PFSK-1 (cell line): ENCODE measurements at regions not wholly inside any gene's neighbourhood (a gene's known extent, or its start where the extent isn't known, plus 50 kb on each side); places are given as distances from the start of the nearest gene placed in this dataset.

Experiments used
- FOXP2 ChIP-seq: optimal IDR thresholded peaks from 2 replicates; pipeline ENCODE3; 2011; ENCODE audit warnings: borderline replicate concordance, control low read depth, inconsistent platforms; ENCODE audit not compliant: insufficient read depth; ENCODE audit errors: extremely low read length, extremely low read depth
- POLR2AphosphoS5 ChIP-seq: IDR thresholded peaks from 2 replicates; pipeline ENCODE4 v1.6.1; 2012; ENCODE audit warnings: low read depth, mild to moderate bottlenecking, control low read depth, low read length, moderate library complexity
- SIN3A ChIP-seq: IDR thresholded peaks from 2 replicates; pipeline ENCODE4 v1.6.1; 2012; ENCODE audit warnings: mild to moderate bottlenecking, low read length, moderate library complexity, borderline replicate concordance; ENCODE audit not compliant: insufficient read depth
- TAF1 ChIP-seq: IDR thresholded peaks from 2 replicates; pipeline ENCODE4 v1.6.1; 2012; ENCODE audit warnings: low read length, control low read depth, borderline replicate concordance; ENCODE audit not compliant: insufficient read depth
- TF ChIP-seq, protein P1 (sequence below), 2 experiments: IDR thresholded peaks; 2 replicates each; pipeline versions ENCODE4 v1.6.1 to v1.8.0; 2011 to 2012; ENCODE audit warnings: low read depth in 2 of 2, low read length in 2 of 2, control low read depth in 1 of 2, inconsistent platforms in 1 of 2, mild to moderate bottlenecking in 1 of 2, moderate library complexity in 1 of 2; ENCODE audit not compliant: insufficient read depth in 1 of 2

DNA sequence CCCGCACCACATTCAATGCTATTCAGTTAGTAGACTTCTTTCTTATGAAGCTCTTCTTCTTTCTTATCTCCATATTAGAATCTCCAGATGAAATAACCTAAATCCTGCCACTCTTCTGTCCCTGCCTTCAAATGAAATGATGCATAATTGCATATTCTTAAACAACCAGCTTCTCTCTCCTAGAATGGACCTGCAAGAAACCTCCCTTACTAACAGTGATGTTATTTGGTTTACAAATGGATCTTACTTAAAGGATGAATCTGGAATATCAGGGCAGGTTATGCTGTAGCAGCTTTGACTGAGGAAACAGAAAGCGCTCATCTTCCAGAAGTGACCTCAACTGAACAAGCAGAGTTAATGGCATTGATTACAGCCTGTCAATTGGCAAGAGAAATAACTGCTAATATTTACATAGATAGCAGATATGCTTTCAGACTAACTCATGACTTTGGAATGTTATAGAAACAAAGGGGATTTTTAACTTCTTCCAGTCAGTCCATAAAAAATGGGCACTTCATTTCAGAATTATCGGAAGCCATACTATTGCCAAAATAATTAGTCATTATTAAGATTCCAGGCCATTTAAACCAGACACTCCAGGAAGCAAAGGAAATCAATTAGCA is 755.7 kb upstream of the HS6ST1 start:
- TF ChIP-seq, protein P1, sequence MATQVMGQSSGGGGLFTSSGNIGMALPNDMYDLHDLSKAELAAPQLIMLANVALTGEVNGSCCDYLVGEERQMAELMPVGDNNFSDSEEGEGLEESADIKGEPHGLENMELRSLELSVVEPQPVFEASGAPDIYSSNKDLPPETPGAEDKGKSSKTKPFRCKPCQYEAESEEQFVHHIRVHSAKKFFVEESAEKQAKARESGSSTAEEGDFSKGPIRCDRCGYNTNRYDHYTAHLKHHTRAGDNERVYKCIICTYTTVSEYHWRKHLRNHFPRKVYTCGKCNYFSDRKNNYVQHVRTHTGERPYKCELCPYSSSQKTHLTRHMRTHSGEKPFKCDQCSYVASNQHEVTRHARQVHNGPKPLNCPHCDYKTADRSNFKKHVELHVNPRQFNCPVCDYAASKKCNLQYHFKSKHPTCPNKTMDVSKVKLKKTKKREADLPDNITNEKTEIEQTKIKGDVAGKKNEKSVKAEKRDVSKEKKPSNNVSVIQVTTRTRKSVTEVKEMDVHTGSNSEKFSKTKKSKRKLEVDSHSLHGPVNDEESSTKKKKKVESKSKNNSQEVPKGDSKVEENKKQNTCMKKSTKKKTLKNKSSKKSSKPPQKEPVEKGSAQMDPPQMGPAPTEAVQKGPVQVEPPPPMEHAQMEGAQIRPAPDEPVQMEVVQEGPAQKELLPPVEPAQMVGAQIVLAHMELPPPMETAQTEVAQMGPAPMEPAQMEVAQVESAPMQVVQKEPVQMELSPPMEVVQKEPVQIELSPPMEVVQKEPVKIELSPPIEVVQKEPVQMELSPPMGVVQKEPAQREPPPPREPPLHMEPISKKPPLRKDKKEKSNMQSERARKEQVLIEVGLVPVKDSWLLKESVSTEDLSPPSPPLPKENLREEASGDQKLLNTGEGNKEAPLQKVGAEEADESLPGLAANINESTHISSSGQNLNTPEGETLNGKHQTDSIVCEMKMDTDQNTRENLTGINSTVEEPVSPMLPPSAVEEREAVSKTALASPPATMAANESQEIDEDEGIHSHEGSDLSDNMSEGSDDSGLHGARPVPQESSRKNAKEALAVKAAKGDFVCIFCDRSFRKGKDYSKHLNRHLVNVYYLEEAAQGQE (IDR thresholded peaks at IDR 0.05; ENCODE audit: insufficient read depth in 1 of 2, low read depth in 2 of 2, low read length in 2 of 2): no peak
- TF ChIP-seq SIN3A: no peak
- TF ChIP-seq TAF1: no peak
- no peak for TF ChIP-seq POLR2AphosphoS5
- TF ChIP-seq FOXP2: no peak

DNA sequence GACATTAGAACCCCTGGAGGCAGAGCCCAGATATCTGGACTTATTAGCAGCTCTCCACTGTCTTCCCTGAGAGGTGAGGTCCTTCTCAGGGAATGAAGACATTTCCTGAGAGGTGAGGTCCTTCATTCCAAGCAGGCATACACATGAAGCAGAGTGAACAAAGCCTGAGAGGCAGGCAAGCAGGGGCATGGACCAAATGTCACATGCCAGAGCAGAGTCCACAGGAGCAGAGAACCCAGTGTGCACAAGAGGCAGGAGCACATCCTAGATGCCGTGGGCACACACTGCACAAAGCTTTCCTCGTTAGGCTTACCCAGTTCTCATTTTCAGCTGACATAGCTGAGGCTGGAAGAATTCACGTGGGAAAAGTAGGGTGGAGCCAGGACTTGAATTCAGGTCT is 759.9 kb upstream of the HS6ST1 start:
- TF ChIP-seq SIN3A: no peak
- TF ChIP-seq, protein P1 (IDR thresholded peaks at IDR 0.05; ENCODE audit: insufficient read depth in 1 of 2, low read depth in 2 of 2, low read length in 2 of 2): no peak
- no peak for TF ChIP-seq TAF1
- TF ChIP-seq POLR2AphosphoS5: no peak
- no peak for TF ChIP-seq FOXP2

DNA sequence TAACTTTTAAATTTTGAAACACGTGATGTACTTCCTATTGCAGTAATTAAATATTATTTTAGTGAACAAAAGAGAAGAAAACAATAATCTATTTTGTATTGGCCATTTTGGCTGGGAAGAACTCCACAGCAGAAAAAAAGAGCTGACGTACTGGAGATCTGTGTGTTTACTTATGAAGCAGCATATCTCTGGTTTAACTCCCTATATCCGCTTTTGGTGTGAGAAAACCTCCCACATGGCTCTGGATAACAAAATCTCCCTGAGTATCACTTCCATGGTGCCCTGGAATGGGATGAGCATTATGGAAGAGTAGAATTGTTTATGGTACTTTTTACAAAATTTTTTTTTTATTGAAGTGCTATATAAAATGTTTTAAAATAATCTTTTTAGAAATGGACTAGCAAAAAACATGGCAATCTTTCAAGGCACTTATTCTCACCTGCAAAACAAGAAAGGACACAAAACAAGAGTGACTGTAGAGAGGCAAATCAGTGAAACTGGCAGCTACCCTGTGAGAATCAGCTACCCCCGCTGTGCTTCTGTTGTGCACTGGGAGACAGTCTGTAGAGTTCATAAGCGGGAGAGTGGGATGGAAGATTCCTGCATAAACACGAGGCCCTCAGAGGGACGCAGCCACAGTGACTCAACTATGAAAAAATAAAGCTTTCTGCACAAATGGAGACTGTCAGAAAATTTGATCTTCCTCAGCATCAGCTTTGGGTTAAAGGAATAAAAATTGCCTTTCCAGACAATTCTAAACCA is 762.2 kb upstream of the HS6ST1 start:
- TF ChIP-seq FOXP2 (no peak), POLR2AphosphoS5 (no peak), TAF1 (no peak)
- TF ChIP-seq, protein P1 (IDR thresholded peaks at IDR 0.05; ENCODE audit: insufficient read depth in 1 of 2, low read depth in 2 of 2, low read length in 2 of 2): no peak

DNA sequence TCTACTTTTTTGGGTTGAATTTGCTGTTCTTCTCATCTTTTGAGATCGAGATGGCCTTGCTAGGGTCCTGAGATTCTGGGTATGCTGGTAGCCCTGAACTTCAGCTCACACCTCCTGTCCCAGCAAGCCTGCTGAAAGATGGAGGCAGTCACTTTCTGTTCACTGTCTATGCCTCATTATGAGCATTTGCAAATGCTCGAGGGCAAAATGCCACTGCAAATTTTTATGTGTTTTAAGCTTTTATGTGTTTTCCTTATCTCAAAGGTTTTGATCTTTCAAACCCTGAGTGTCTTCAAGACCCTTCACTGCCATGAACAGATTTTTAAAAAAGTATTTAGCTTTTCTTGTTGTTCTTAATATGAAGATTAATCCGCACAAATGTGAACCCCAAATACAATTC is 766.7 kb upstream of the HS6ST1 start:
- TF ChIP-seq, protein P1 (IDR thresholded peaks at IDR 0.05; ENCODE audit: insufficient read depth in 1 of 2, low read depth in 2 of 2, low read length in 2 of 2): no peak
- TF ChIP-seq TAF1 (no peak), POLR2AphosphoS5 (no peak), FOXP2 (no peak), SIN3A (no peak)
